ENCODE measurements at regions not wholly inside any gene's neighbourhood (a gene's known extent, or its start where the extent isn't known, plus 50 kb on each side); places are given as distances from the start of the nearest gene placed in this dataset.
"Not testable (repeated sequence)": the region's sequence is repeated elsewhere in the genome, so short reads cannot be mapped to it uniquely, and the experiment has no call there.

DNA sequence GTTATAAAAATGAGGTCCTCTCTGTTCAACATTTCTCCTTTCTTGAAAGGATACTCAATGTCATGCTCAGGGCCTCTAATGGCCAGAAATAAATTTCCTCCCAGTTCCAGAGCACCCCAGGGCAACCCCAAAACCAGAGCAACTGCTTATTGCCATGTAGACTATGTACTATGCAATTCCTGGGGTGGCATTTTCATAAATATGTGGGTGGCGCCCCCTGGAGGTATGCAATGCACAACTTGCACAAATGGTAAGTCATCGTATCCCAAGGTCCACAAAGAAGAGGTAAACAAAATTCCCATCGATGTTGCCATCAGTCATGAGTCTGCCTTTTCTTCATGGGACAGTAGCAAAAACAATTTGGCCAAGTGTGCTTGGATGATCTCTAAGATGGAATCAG lies 98.6 kb upstream of the DEFB108B start:
- H3K27me3 ChIP-seq (ENCODE audit: control insufficient read depth, insufficient read depth, low read length); H3K4me1 ChIP-seq (ENCODE audit: control insufficient read depth in 2 of 3, insufficient read depth in 2 of 3, low read depth in 1 of 3, low read length in 3 of 3); DNase-seq; H3K27ac ChIP-seq (ENCODE audit: low read depth in 2 of 2, low read length in 2 of 2); intact Hi-C loops (cut with DNase I); FAIRE-seq; H3K4me3 ChIP-seq (ENCODE audit: low read length in 3 of 3); H3K9ac ChIP-seq (ENCODE audit: low read length in 3 of 3); H3K36me3 ChIP-seq (ENCODE audit: control insufficient read depth in 2 of 3, insufficient read depth in 3 of 3, low read length in 3 of 3); H3K9me3 ChIP-seq (ENCODE audit: control insufficient read depth in 2 of 3, insufficient read depth in 1 of 3, low read length in 3 of 3): not testable (repeated sequence)

DNA sequence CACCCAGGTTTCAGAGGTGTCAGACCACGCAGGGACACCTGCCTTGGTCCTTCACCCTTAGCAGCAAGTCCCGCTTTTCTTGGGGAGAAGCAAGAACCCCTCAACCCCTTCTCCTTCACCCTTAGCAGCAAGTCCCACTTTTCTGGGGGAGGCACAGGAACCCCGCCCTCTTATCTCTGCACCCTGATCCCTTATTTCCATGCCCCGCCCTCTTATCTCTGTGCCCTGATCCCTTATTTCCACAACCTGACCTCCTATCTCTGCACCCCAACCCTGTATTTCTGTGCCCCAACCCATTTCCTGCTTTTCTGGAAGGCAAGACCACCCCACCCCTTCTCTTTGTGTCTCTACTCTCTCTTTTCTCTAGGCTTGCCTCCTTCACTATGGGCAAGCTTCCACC lies 94.7 kb upstream of the DEFB108B start:
- H3K4me1 ChIP-seq (ENCODE audit: control insufficient read depth in 2 of 3, insufficient read depth in 2 of 3, low read depth in 1 of 3, low read length in 3 of 3); H3K9me3 ChIP-seq (ENCODE audit: control insufficient read depth in 2 of 3, insufficient read depth in 1 of 3, low read length in 3 of 3); H3K27me3 ChIP-seq (ENCODE audit: control insufficient read depth, insufficient read depth, low read length); H3K36me3 ChIP-seq (ENCODE audit: control insufficient read depth in 2 of 3, insufficient read depth in 3 of 3, low read length in 3 of 3); DNase-seq; H3K27ac ChIP-seq (ENCODE audit: low read depth in 2 of 2, low read length in 2 of 2); intact Hi-C loops (cut with DNase I); H3K9ac ChIP-seq (ENCODE audit: low read length in 3 of 3); H3K4me3 ChIP-seq (ENCODE audit: low read length in 3 of 3); FAIRE-seq: not testable (repeated sequence)

DNA sequence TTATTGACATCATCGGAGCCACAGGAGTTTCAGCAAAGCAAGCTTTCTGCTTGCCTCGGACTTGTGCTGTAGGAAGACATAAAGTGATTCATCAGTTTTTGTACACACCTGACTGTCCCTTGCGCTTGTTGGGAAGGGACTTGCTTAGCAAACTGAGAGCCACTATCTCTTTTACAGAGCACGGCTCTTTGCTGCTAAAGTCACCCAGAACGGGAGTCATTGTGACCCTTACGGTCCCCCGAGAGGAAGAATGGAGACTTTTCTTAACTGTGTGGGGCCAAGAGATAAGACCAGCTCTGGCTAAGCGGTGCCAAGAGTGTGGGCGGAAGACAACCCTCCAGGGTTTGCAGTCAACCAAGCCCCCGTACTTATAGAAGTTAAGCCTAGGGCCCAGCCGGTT lies 89.6 kb upstream of the DEFB108B start:
- DNase-seq: not testable (repeated sequence)

DNA sequence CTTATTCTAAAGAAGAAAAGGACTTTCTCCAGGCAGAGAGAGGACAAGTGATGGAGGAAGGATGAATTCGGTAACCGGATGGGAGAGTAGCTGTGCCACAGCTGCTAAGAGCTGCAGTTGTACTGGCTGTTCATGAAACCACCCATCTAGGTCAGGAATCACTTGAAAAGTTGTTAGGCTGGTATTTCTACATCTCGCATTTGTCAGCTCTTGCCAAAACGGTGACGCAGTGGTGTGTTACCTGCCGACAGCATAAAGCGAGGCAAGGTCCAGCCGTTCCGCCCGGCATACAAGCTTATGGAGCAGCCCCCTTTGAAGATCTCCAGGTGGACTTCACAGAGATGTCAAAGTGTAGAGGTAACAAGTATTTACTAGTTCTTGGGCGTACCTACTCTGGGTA lies 87.3 kb upstream of the DEFB108B start:
- DNase-seq; H3K36me3 ChIP-seq (ENCODE audit: control insufficient read depth in 2 of 3, insufficient read depth in 3 of 3, low read length in 3 of 3); H3K27ac ChIP-seq (ENCODE audit: low read depth in 2 of 2, low read length in 2 of 2); H3K9ac ChIP-seq (ENCODE audit: low read length in 3 of 3); FAIRE-seq; intact Hi-C loops (cut with DNase I); H3K9me3 ChIP-seq (ENCODE audit: control insufficient read depth in 2 of 3, insufficient read depth in 1 of 3, low read length in 3 of 3); H3K4me1 ChIP-seq (ENCODE audit: control insufficient read depth in 2 of 3, insufficient read depth in 2 of 3, low read depth in 1 of 3, low read length in 3 of 3); H3K27me3 ChIP-seq (ENCODE audit: control insufficient read depth, insufficient read depth, low read length); H3K4me3 ChIP-seq (ENCODE audit: low read length in 3 of 3): not testable (repeated sequence)

More for the DNA sequence above, 89.6 kb upstream of the DEFB108B start:
- H3K9me3 ChIP-seq (ENCODE audit: control insufficient read depth in 2 of 3, insufficient read depth in 1 of 3, low read length in 3 of 3); H3K4me1 ChIP-seq (ENCODE audit: control insufficient read depth in 2 of 3, insufficient read depth in 2 of 3, low read depth in 1 of 3, low read length in 3 of 3); H3K27ac ChIP-seq (ENCODE audit: low read depth in 2 of 2, low read length in 2 of 2); H3K4me3 ChIP-seq (ENCODE audit: low read length in 3 of 3); H3K27me3 ChIP-seq (ENCODE audit: control insufficient read depth, insufficient read depth, low read length); intact Hi-C loops (cut with DNase I); H3K36me3 ChIP-seq (ENCODE audit: control insufficient read depth in 2 of 3, insufficient read depth in 3 of 3, low read length in 3 of 3); FAIRE-seq; H3K9ac ChIP-seq (ENCODE audit: low read length in 3 of 3): not testable (repeated sequence)

DNA sequence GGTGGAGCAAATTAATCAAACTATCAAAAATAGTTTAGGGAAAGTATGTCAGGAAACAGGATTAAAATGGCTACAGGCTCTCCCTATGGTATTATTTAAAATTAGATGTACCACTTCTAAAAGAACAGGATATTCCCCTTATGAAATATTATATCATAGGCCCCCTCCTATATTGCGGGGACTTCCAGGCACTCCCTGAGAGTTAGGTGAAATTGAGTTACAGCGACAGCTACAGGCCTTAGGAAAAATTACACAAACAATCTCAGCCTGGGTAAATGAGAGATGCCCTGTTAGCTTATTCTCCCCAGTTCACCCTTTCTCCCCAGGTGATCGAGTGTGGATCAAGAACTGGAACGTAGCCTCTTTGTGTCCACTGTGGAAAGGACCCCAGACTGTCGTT lies 86.7 kb upstream of the DEFB108B start:
- FAIRE-seq; intact Hi-C loops (cut with DNase I): not testable (repeated sequence)

DNA sequence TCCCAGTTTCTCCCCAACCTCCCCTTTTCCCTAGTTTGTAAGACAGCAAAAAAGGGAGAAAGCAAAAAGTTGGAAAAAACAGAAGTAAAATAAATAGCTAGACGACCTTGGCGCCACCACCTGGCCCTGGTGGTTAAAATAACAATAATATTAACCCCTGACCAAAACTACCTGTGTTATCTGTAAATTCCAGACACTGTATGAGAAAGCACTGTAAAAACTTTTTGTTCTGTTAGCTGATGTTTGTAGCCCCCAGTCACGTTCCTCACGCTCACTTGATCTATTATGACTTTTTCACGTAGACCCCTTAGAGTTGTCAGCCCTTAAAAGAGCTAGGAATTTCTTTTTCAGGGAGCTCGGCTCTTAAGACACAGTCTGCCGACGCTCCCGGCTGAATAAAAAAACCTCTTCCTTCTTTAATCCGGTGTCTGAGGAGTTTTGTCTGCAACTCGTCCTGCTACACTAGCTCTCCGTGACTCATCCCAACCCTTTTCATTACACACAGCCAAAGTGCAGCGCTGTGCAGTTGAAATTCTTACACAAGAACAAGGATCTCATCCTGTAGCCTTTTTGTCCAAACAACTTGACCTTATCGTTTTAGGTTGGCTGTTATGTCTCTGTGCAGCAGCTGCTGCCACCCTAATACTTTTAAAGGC lies 83.9 kb upstream of the DEFB108B start:
- H3K36me3 ChIP-seq (ENCODE audit: control insufficient read depth in 2 of 3, insufficient read depth in 3 of 3, low read length in 3 of 3); H3K9me3 ChIP-seq (ENCODE audit: control insufficient read depth in 2 of 3, insufficient read depth in 1 of 3, low read length in 3 of 3); H3K4me1 ChIP-seq (ENCODE audit: control insufficient read depth in 2 of 3, insufficient read depth in 2 of 3, low read depth in 1 of 3, low read length in 3 of 3); H3K27me3 ChIP-seq (ENCODE audit: control insufficient read depth, insufficient read depth, low read length); DNase-seq; H3K9ac ChIP-seq (ENCODE audit: low read length in 3 of 3); H3K27ac ChIP-seq (ENCODE audit: low read depth in 2 of 2, low read length in 2 of 2); FAIRE-seq; H3K4me3 ChIP-seq (ENCODE audit: low read length in 3 of 3); intact Hi-C loops (cut with DNase I): not testable (repeated sequence)

More for the DNA sequence above, 86.7 kb upstream of the DEFB108B start:
- H3K9ac ChIP-seq (ENCODE audit: low read length in 3 of 3); H3K9me3 ChIP-seq (ENCODE audit: control insufficient read depth in 2 of 3, insufficient read depth in 1 of 3, low read length in 3 of 3); DNase-seq; H3K4me3 ChIP-seq (ENCODE audit: low read length in 3 of 3); H3K4me1 ChIP-seq (ENCODE audit: control insufficient read depth in 2 of 3, insufficient read depth in 2 of 3, low read depth in 1 of 3, low read length in 3 of 3); H3K27me3 ChIP-seq (ENCODE audit: control insufficient read depth, insufficient read depth, low read length); H3K27ac ChIP-seq (ENCODE audit: low read depth in 2 of 2, low read length in 2 of 2); H3K36me3 ChIP-seq (ENCODE audit: control insufficient read depth in 2 of 3, insufficient read depth in 3 of 3, low read length in 3 of 3): not testable (repeated sequence)

DNA sequence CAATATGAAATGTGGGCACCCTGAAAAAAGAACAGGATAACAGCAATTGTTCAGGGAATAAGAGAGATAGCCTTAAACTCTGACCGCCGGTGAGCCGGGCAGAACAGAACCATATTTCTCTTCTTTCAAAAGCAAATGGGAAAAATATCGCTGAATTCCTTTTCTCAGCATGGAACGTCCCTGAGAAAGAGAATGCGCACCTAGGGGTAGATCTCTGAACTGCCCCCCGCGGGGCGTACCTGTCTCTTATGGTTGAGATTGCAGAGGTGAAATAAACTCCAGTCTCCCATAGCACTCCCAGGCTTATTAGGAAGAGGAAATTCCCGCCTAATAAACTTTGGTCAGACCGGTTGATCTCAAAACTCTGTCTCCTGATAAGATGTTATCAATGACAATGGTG lies 82.1 kb upstream of the DEFB108B start:
- not testable (repeated sequence) for FAIRE-seq

DNA sequence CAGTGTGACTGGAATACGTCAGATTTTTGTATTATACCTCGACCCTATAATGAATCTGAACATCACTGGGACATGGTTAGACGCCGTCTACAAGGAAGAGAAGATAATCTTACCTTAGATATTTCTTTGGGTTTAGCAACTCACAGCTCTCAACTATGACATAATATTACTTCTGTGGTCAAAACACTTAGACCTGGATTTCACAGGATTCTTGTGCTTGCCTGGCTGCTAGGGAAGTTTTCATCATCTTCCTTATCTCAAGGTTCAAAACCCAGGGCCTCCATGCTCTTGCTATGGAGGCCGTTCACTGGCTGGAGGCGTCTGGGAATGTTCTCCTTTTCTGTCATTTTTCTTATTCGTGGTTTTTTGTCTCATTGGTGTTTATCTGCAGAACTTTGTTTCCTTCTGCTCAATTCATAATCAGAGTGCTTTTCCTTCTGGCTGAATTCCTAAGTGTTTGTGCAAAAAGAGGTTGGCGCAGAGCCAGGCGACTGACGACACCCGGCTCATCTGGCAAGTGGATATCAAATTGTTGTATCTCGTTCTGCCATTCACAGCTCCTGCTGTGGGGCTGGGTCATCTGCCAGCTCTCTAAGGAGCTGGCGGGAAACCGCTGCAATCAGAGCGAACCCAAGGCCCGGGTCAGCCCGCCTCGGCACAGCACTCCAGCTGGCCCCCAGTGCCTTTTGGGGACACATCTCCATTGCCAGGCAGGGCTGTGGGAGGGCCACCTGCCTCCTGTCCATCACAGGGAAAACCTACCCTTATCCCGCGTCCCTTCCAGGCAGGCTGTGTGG lies 68.1 kb upstream of the DEFB108B start:
- FAIRE-seq; H3K36me3 ChIP-seq (ENCODE audit: control insufficient read depth in 2 of 3, insufficient read depth in 3 of 3, low read length in 3 of 3); H3K4me1 ChIP-seq (ENCODE audit: control insufficient read depth in 2 of 3, insufficient read depth in 2 of 3, low read depth in 1 of 3, low read length in 3 of 3); H3K9me3 ChIP-seq (ENCODE audit: control insufficient read depth in 2 of 3, insufficient read depth in 1 of 3, low read length in 3 of 3); H3K9ac ChIP-seq (ENCODE audit: low read length in 3 of 3); H3K4me3 ChIP-seq (ENCODE audit: low read length in 3 of 3); H3K27ac ChIP-seq (ENCODE audit: low read depth in 2 of 2, low read length in 2 of 2); intact Hi-C loops (cut with DNase I); H3K27me3 ChIP-seq (ENCODE audit: control insufficient read depth, insufficient read depth, low read length): not testable (repeated sequence)
- peak in 1 of 5 donors; percentile 74 for DNase-seq

More for the DNA sequence above, 82.1 kb upstream of the DEFB108B start:
- H3K9me3 ChIP-seq (ENCODE audit: control insufficient read depth in 2 of 3, insufficient read depth in 1 of 3, low read length in 3 of 3); H3K27ac ChIP-seq (ENCODE audit: low read depth in 2 of 2, low read length in 2 of 2); DNase-seq; H3K4me1 ChIP-seq (ENCODE audit: control insufficient read depth in 2 of 3, insufficient read depth in 2 of 3, low read depth in 1 of 3, low read length in 3 of 3); H3K4me3 ChIP-seq (ENCODE audit: low read length in 3 of 3); H3K36me3 ChIP-seq (ENCODE audit: control insufficient read depth in 2 of 3, insufficient read depth in 3 of 3, low read length in 3 of 3); H3K9ac ChIP-seq (ENCODE audit: low read length in 3 of 3); intact Hi-C loops (cut with DNase I); H3K27me3 ChIP-seq (ENCODE audit: control insufficient read depth, insufficient read depth, low read length): not testable (repeated sequence)

All from kidney (tissue), 10 donors.